ENCODE measurements at regions not wholly inside any gene's neighbourhood (a gene's known extent, or its start where the extent isn't known, plus 50 kb on each side); places are given as distances from the start of the nearest gene placed in this dataset.

DNA sequence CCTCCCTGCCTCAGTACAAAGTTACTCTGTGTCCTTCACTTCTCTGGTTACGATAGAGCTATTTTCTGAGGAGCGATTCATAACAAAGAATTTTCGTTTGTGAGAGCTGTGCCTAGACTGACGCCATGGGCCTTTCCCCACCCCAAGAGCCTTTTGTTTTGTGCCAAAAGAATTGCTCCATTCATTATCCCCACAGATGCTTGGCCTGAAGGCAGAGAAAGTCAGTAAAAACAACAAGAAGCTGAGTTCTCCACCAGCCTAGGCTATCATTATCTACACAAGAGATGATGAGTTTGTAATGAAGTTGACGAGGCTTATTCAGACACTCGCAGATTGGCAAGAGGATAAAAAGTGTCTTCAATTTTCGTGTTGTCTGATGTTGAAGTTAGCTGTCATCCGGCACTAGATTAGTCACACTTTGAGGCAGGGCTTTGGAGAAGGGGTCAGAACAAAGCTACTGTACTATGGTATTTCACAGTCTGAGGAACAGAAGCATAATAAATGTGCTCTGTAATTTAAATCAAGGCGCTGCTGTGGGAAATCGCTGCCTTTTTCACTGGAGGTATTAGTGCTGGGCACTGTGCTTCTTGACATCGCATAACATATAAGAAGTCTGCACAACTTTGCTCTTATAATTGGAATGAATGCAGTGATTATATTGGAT is 278.4 kb upstream of the FIGN start:
- TF ChIP-seq, protein P1, sequence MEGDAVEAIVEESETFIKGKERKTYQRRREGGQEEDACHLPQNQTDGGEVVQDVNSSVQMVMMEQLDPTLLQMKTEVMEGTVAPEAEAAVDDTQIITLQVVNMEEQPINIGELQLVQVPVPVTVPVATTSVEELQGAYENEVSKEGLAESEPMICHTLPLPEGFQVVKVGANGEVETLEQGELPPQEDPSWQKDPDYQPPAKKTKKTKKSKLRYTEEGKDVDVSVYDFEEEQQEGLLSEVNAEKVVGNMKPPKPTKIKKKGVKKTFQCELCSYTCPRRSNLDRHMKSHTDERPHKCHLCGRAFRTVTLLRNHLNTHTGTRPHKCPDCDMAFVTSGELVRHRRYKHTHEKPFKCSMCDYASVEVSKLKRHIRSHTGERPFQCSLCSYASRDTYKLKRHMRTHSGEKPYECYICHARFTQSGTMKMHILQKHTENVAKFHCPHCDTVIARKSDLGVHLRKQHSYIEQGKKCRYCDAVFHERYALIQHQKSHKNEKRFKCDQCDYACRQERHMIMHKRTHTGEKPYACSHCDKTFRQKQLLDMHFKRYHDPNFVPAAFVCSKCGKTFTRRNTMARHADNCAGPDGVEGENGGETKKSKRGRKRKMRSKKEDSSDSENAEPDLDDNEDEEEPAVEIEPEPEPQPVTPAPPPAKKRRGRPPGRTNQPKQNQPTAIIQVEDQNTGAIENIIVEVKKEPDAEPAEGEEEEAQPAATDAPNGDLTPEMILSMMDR (IDR thresholded peaks at IDR 0.05): no peak
- no peak for TF ChIP-seq POLR2A (IDR thresholded peaks at IDR 0.05)

Data from lower leg skin (tissue), 3 donors.